Gastroesophageal sphincter (tissue), 4 donors: ENCODE measurements at regions not wholly inside any gene's neighbourhood (a gene's known extent, or its start where the extent isn't known, plus 50 kb on each side); places are given as distances from the start of the nearest gene placed in this dataset.

Source experiments
- ATAC-seq: fragments of 150-250 bp; one replicate; pipeline ENCODE4 v1.9.1; 2016; ENCODE audit warnings: mild to moderate bottlenecking, moderate library complexity
- H3K27ac ChIP-seq, 4 donors: fragments of 200-600 bp; sonication (generic) in 3 of 4; 1 replicate in 3 of 4; 2 replicates in 1 of 4; pipeline ENCODE4 v1.5.1; 2016 to 2019
- H3K27me3 ChIP-seq: fragments of 200-600 bp; sonication (generic); one replicate; pipeline ENCODE4 v1.5.1; 2019
- H3K36me3 ChIP-seq, 2 donors: fragments of 200-600 bp; sonication (generic); one replicate each; pipeline ENCODE4 v1.5.1; 2019; ENCODE audit warnings: control low read depth in 1 of 2
- H3K4me1 ChIP-seq, 3 donors: fragments of 200-600 bp; sonication (generic); 1 replicate in 2 of 3; 2 replicates in 1 of 3; pipeline ENCODE4 v1.5.1; 2016 to 2019; ENCODE audit warnings: control low read depth in 2 of 3
- H3K4me3 ChIP-seq, 2 donors: fragments of 200-600 bp; sonication (generic); one replicate each; pipeline ENCODE4 v1.5.1; 2019; ENCODE audit warnings: mild to moderate bottlenecking in 1 of 2, moderate library complexity in 1 of 2
- H3K9me3 ChIP-seq, 3 donors: fragments of 200-600 bp; sonication (generic); one replicate each; pipeline ENCODE4 v1.5.1; 2017 to 2019; ENCODE audit warnings: control low read depth in 2 of 3
- CTCF ChIP-seq, 4 experiments: fragments of 200-600 bp in 2 of 4; fragments of 450-650 bp in 2 of 4; sonication (generic) in 1 of 4; IDR thresholded peaks; one replicate each; pipeline ENCODE4 v1.5.1; 2017 to 2019; ENCODE audit warnings: antibody characterized with exemption in 4 of 4, mild to moderate bottlenecking in 2 of 4, moderate library complexity in 2 of 4
- EP300 ChIP-seq: sonication (generic); formaldehyde crosslinking; IDR thresholded peaks from one replicate; pipeline ENCODE4 v1.6.1; 2017; ENCODE audit warnings: antibody characterized with exemption, mild to moderate bottlenecking
- POLR2A ChIP-seq, 2 donors: fragments of 450-650 bp; IDR thresholded peaks; one replicate each; pipeline ENCODE4 v1.6.1; 2017; ENCODE audit warnings: antibody characterized with exemption in 2 of 2, mild to moderate bottlenecking in 2 of 2, moderate library complexity in 1 of 2
- POLR2AphosphoS5 ChIP-seq: sonication (generic); formaldehyde crosslinking; IDR thresholded peaks from one replicate; pipeline ENCODE4 v1.6.1; 2017; ENCODE audit warnings: antibody characterized with exemption
- WGBS, 2 donors: methylation state at CpG; one replicate each; pipeline ENCODE4 v1.1.5; 2018; ENCODE audit warnings: low coverage in 1 of 2; 5-methylcytosine and 5-hydroxymethylcytosine counted together

- ATAC-seq, result no peak
- H3K9me3 ChIP-seq, result no peaks in the 10 kb centered on the region
- no peaks in the 10 kb centered on the region for H3K27me3 ChIP-seq
- H3K4me1 ChIP-seq, result no peaks in the 10 kb centered on the region
- no peaks in the 10 kb centered on the region for H3K36me3 ChIP-seq
- no peak overlapping the region for H3K4me3 ChIP-seq
- no peak overlapping the region for H3K27ac ChIP-seq
- WGBS, 2 donors, result 75 to 92% methylated on average over 1 to 3 of the region's 3 CpGs
- TF ChIP-seq POLR2A (IDR thresholded peaks at IDR 0.05) (no peak), POLR2AphosphoS5 (no peak), CTCF (IDR thresholded peaks at IDR 0.05) (no peak), EP300 (no peak)
Measured at GRCh38 chrX:5829469-5829868, 399.2 kb downstream of the NLGN4X start.

GRCh38 chrX:5829060-5829459 lies 399.6 kb downstream of the NLGN4X start:
- no peaks in the 10 kb centered on the region for H3K9me3 ChIP-seq
- no peak for ATAC-seq
- 0 to 72% methylated on average over 1 to 2 of the region's 6 CpGs for WGBS, 2 donors
- H3K4me1 ChIP-seq, result no peaks in the 10 kb centered on the region
- H3K36me3 ChIP-seq, result no peaks in the 10 kb centered on the region
- no peak overlapping the region for H3K27ac ChIP-seq
- H3K4me3 ChIP-seq, result no peak overlapping the region
- TF ChIP-seq POLR2A (IDR thresholded peaks at IDR 0.05) (no peak), POLR2AphosphoS5 (no peak), CTCF (IDR thresholded peaks at IDR 0.05) (no peak), EP300 (no peak)
- no peaks in the 10 kb centered on the region for H3K27me3 ChIP-seq

GRCh38 chrX:5823903-5824302 lies 404.8 kb downstream of the NLGN4X start:
- no peaks in the 10 kb centered on the region for H3K36me3 ChIP-seq
- no peak overlapping the region for H3K27ac ChIP-seq
- WGBS, 2 donors, result 20 to 24% methylated on average over 4 to 6 of the region's 6 CpGs
- no peak overlapping the region for H3K4me3 ChIP-seq
- H3K4me1 ChIP-seq, result no peaks in the 10 kb centered on the region
- TF ChIP-seq CTCF (IDR thresholded peaks at IDR 0.05) (no peak), EP300 (no peak), POLR2A (IDR thresholded peaks at IDR 0.05) (no peak), POLR2AphosphoS5 (no peak)
- H3K9me3 ChIP-seq, result no peaks in the 10 kb centered on the region
- ATAC-seq, result no peak
- H3K27me3 ChIP-seq, result no peaks in the 10 kb centered on the region

DNA sequence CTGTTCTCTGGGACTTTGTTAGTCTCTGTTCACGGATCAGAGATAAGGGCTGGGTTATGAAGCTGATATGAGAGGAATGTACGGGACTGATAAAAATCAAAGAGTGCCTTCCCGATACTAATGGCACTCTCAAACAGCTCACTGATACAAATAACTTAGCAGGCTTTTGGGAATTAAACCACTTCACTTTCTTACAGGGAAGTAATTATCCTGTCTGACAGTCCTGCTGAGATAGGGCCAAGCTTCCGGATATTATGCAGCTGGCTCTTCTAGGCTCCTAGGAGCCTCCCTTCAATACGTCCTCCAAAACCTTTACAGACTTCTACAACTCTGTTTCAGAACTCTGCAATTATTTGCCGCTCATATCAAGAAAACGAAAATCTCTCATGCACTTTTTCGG lies 418.0 kb downstream of the NLGN4X start:
- WGBS, 2 donors, result 23 to 55% methylated on average over 3 to 6 of the region's 8 CpGs
- H3K27ac ChIP-seq, result no peak overlapping the region
- no peaks in the 10 kb centered on the region for H3K9me3 ChIP-seq
- ATAC-seq, result no peak
- H3K27me3 ChIP-seq, result no peaks in the 10 kb centered on the region
- no peaks in the 10 kb centered on the region for H3K4me1 ChIP-seq
- H3K4me3 ChIP-seq, result no peak overlapping the region
- TF ChIP-seq CTCF (IDR thresholded peaks at IDR 0.05) (no peak), EP300 (no peak), POLR2A (IDR thresholded peaks at IDR 0.05) (no peak), POLR2AphosphoS5 (no peak)
- H3K36me3 ChIP-seq, result no peaks in the 10 kb centered on the region

- no peak overlapping the region for H3K27ac ChIP-seq
- no peak for ATAC-seq
- no peaks in the 10 kb centered on the region for H3K9me3 ChIP-seq
- H3K36me3 ChIP-seq, result no peaks in the 10 kb centered on the region
- no peak overlapping the region for H3K4me3 ChIP-seq
- TF ChIP-seq POLR2AphosphoS5, result no peak
- TF ChIP-seq EP300, result no peak
- TF ChIP-seq POLR2A (IDR thresholded peaks at IDR 0.05), result no peak
- no peaks in the 10 kb centered on the region for H3K4me1 ChIP-seq
- H3K27me3 ChIP-seq, result no peaks in the 10 kb centered on the region
- WGBS, 2 donors, result 28 to 50% methylated on average over 2 of the region's 2 CpGs
Measured at GRCh38 chrX:5807181-5807580, 421.5 kb downstream of the NLGN4X start.

DNA sequence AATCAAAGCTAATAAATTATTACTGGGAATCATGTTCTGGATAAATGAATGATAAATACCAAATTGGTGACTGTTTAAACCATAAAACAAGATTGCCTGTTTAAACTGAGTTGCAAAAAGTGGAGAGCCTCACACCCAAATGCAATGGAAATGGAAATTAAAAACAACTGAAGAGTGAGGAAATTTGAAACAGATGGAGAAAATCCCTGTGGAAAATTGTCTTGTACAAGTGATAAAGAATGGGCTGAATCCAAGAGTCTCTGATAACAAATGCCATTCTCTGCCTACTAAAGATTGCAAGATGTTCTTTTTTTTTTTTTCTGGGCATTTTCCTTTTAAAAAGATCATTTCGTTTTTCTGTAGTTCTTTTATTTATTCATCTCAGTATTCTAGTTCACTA lies 426.3 kb downstream of the NLGN4X start:
- Histone ChIP-seq H3K36me3 (no peaks in the 10 kb centered on the region), H3K4me3 (no peak overlapping the region), H3K9me3 (no peaks in the 10 kb centered on the region), H3K4me1 (no peaks in the 10 kb centered on the region), H3K27me3 (no peaks in the 10 kb centered on the region), H3K27ac (no peak overlapping the region)
- ATAC-seq, result no peak
- 67 to 80% methylated on average over 1 of the region's 1 CpG for WGBS, 2 donors
- TF ChIP-seq CTCF (IDR thresholded peaks at IDR 0.05) (no peak), POLR2AphosphoS5 (no peak), EP300 (no peak), POLR2A (IDR thresholded peaks at IDR 0.05) (no peak)
